Brain microvascular endothelial cell (primary cell): ENCODE measurements at regions not wholly inside any gene's neighbourhood (a gene's known extent, or its start where the extent isn't known, plus 50 kb on each side); places are given as distances from the start of the nearest gene placed in this dataset.

Experiments used
- DNase-seq: peaks from one replicate; pipeline ENCODE4 v3.0.0-alpha.2; 2020
- H3K27ac ChIP-seq: fragments of 250-450 bp; sonication (Bioruptor Pico); 2 replicates; pipeline ENCODE4 v1.5.1; 2020; ENCODE audit warnings: mild to moderate bottlenecking, moderate library complexity
- H3K27me3 ChIP-seq: fragments of 250-450 bp; sonication (Bioruptor Pico); replicated peaks from 2 replicates; pipeline ENCODE4 v1.5.1; 2020; ENCODE audit warnings: mild to moderate bottlenecking
- H3K36me3 ChIP-seq: fragments of 250-450 bp; sonication (Bioruptor Pico); replicated peaks from 2 replicates; pipeline ENCODE4 v1.5.1; 2020; ENCODE audit warnings: mild to moderate bottlenecking
- H3K4me3 ChIP-seq: 2 replicates; pipeline ENCODE4 v1.5.1; 2011; ENCODE audit warnings: low read depth, mild to moderate bottlenecking, control low read depth, low read length, moderate library complexity
- in situ Hi-C: cut with HindIII; loops from 2 replicates; pipeline ENCODE4 v1.10.0; 2017; ENCODE audit warnings: low sequenced_read_pairs, low pct_ligation_motif_present
- TF ChIP-seq, protein P1 (sequence below): IDR thresholded peaks from 2 replicates; pipeline ENCODE4 v1.5.1; 2011; ENCODE audit warnings: low read depth, mild to moderate bottlenecking, moderate library complexity, low read length, control low read depth, inconsistent platforms; ENCODE audit errors: missing control alignments

DNA sequence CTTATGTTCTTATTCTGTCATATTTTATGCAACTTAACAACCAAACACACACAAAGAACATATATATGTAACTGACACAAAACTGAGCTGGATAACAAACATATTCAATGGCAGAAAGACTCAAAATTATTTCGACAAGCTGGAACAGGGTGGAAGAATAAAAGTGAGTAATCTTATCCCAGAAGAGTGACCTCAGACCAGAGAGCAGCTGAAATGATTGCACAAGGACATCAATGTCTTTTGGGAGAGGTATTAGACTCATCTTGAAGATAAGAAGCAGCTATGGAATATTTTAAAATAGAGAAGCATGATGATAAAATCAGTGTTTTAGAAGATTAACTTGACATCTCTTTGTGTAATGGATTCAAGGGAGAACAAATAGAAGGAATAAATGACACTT is 191.6 kb upstream of the PRDM1 start:
- H3K27me3 ChIP-seq = no peaks in the 10 kb centered on the region
- no peak overlapping the region for H3K4me3 ChIP-seq
- no peak for DNase-seq
- H3K27ac ChIP-seq = no peak overlapping the region
- TF ChIP-seq, protein P1, sequence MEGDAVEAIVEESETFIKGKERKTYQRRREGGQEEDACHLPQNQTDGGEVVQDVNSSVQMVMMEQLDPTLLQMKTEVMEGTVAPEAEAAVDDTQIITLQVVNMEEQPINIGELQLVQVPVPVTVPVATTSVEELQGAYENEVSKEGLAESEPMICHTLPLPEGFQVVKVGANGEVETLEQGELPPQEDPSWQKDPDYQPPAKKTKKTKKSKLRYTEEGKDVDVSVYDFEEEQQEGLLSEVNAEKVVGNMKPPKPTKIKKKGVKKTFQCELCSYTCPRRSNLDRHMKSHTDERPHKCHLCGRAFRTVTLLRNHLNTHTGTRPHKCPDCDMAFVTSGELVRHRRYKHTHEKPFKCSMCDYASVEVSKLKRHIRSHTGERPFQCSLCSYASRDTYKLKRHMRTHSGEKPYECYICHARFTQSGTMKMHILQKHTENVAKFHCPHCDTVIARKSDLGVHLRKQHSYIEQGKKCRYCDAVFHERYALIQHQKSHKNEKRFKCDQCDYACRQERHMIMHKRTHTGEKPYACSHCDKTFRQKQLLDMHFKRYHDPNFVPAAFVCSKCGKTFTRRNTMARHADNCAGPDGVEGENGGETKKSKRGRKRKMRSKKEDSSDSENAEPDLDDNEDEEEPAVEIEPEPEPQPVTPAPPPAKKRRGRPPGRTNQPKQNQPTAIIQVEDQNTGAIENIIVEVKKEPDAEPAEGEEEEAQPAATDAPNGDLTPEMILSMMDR = no peak
- in situ Hi-C loops = no loop called here
- no peaks in the 10 kb centered on the region for H3K36me3 ChIP-seq

DNA sequence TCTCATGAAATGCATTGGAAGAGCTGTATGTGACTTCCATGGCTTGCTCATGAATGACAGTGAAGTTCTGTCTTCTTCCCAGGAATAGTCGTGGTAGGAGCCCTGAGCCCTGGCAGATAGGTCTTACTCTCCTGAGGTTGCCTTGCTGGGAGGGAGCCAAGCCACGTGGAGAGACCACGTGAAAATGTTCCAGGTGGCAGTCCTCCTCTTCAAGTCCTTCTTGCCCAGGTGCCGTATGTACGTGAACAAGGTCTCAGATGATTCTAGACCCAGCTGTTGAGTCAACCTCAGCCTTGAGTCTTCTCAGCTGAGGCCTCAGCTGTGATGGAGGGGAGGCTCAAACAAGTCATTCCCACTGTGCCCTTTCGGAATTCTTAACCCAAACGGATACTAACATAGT is 192.4 kb upstream of the PRDM1 start:
- TF ChIP-seq, protein P1 = no peak
- DNase-seq = no peak
- in situ Hi-C loops = no loop called here
- Histone ChIP-seq H3K36me3 (no peaks in the 10 kb centered on the region), H3K27me3 (no peaks in the 10 kb centered on the region), H3K27ac (no peak overlapping the region), H3K4me3 (no peak overlapping the region)

DNA sequence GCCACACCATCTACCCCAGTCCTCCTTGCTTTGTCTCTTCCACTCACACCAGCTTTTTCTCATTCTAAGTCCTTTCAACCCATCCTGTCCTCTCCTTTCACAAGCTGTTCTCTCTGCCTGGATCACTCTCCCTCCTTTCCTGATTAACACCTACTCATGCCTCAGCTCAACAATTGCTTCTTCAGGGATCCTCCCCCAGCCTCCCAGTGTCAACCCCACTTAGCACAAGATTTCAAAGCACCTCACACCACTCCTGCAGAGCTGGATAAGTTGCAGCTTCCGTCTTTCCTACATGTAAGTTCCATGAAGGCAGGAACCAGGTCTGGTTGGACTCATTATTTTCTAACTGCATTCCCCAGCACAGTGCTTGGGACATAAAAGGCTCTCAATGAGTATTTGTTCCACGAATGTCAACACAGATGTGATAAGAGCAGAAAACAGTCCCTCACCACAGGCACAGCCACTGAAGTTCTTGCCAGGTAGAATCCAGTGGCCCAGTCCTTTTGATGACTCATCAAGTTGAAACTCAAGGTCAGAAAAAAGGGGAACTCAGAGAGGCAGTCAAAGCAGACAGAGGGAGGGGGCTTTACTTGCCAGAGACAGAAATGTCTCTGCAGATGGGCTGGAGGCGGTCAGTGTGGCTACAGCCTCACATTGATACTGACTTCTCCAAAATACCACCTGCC is 193.4 kb upstream of the PRDM1 start:
- in situ Hi-C loops = no loop called here
- no peaks in the 10 kb centered on the region for H3K36me3 ChIP-seq
- DNase-seq = no peak
- no peak overlapping the region for H3K4me3 ChIP-seq
- TF ChIP-seq, protein P1 = no peak
- H3K27me3 ChIP-seq = no peaks in the 10 kb centered on the region
- H3K27ac ChIP-seq = no peak overlapping the region

DNA sequence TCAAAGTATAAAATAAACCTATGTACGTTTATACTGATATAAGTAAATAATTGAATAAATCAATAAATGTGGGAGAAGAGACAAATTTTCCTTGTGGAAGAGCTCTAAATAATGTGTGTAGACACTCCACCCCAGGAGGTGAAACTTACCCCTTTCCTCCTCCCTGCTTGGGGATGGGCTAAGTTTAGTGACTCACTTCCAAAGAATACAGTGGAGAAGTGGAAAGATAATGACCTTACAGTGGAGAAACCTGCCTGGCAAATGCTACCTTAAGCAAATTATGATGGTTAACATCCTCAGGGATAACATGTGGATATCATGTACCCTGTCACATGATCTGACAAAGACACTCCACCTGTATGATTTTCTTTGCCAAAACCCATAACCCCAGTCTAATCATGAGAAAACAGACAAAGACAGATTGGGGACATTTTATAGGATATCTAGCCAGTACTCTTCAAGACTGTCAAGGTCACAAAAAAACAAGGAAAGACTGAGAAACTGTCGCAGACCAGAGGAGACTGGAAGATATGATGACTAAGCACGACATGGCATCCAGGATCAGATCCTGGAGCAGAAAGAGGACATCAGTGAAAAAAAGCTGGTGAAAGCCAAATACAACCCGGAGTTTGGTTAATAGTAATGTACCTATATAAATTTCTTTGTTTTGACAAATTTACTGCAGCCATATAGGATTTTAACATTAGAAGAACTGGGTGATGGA is 195.5 kb upstream of the PRDM1 start:
- in situ Hi-C loops = no loop called here
- H3K4me3 ChIP-seq = no peak overlapping the region
- H3K27ac ChIP-seq = no peak overlapping the region
- TF ChIP-seq, protein P1 = no peak
- DNase-seq = no peak
- no peaks in the 10 kb centered on the region for H3K36me3 ChIP-seq
- H3K27me3 ChIP-seq = no peaks in the 10 kb centered on the region

DNA sequence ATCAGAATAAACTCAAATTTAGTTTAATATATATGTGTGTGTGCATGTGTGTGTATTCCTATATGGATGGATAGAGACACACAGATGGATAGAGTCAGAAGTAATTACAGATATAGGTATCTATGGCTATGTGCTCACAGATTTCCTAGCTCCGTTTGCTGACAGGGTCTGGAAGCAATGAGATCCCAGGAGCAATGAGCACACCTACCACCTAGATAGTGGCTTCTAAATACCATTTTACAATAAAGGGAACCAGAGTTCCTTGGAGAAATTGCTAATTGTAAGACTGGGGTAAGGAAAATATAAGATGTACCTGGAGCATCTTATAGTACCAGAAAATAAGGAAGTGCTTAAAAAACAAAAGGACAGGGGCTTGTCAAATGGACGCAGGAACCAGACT is 196.2 kb upstream of the PRDM1 start:
- TF ChIP-seq, protein P1 = no peak
- Histone ChIP-seq H3K36me3 (no peaks in the 10 kb centered on the region), H3K27ac (no peak overlapping the region), H3K27me3 (no peaks in the 10 kb centered on the region), H3K4me3 (no peak overlapping the region)
- in situ Hi-C loops = no loop called here
- DNase-seq = no peak
